PC-3 (cell line): ENCODE measurements at regions not wholly inside any gene's neighbourhood (a gene's known extent, or its start where the extent isn't known, plus 50 kb on each side); places are given as distances from the start of the nearest gene placed in this dataset.

Experiments
- ATAC-seq: fragments of 200-7000 bp; cut with Tn5 transposase; 2 replicates; pipeline ENCODE4 v1.9.1; 2020; ENCODE audit warnings: mild to moderate bottlenecking, moderate library complexity
- BruUV-seq: library from RNA; stranded (reverse); fragments of 400-500 nt; replicated peaks from 2 replicates; lab custom pipeline; 2021; lab: Mats Ljungman, UMichigan
- CTCF ChIA-PET: fragments of 300-600 bp; sonication (Branson Sonifier 250); formaldehyde crosslinking; loops from one replicate; lab custom pipeline; 2022; ENCODE audit warnings: antibody characterized with exemption; lab: Charles Lee
- POLR2A ChIA-PET: fragments of 300-600 bp; sonication (Branson Sonifier 250); formaldehyde crosslinking; loops from one replicate; lab custom pipeline; 2022; ENCODE audit warnings: antibody characterized with exemption; ENCODE audit not compliant: unreplicated experiment; lab: Charles Lee
- DNase-seq: peaks from one replicate; pipeline ENCODE4 v3.0.0-alpha.2; 2015
- H2AFZ ChIP-seq: fragments of 300-600 bp; sonication (generic); 2 replicates; pipeline ENCODE4 v1.6.0; 2016; ENCODE audit warnings: antibody characterized with exemption, low read length
- H3F3A ChIP-seq: fragments of 300-600 bp; sonication (generic); one replicate; pipeline ENCODE4 v1.6.0; 2017; ENCODE audit warnings: antibody characterized with exemption, low read length, control low read depth, mild to moderate bottlenecking; ENCODE audit not compliant: unreplicated experiment
- H3K27ac ChIP-seq: fragments of 300-600 bp; sonication (generic); 2 replicates; pipeline ENCODE4 v1.5.1; 2016; ENCODE audit warnings: mild to moderate bottlenecking, low read length
- H3K27me3 ChIP-seq: fragments of 300-600 bp; sonication (generic); 2 replicates; pipeline ENCODE4 v1.6.1; 2016; ENCODE audit warnings: low read length, mixed read lengths
- H3K36me3 ChIP-seq: fragments of 300-600 bp; sonication (generic); 2 replicates; pipeline ENCODE4 v1.6.1; 2016; ENCODE audit warnings: low read depth, mixed run types, low read length, mixed read lengths
- H3K4me1 ChIP-seq: fragments of 300-600 bp; sonication (generic); 2 replicates; pipeline ENCODE4 v1.5.1; 2016; ENCODE audit warnings: low read length; ENCODE audit not compliant: insufficient read depth
- H3K4me2 ChIP-seq: fragments of 300-600 bp; sonication (generic); 2 replicates; pipeline ENCODE4 v1.6.0; 2016; ENCODE audit warnings: low read length
- H3K4me3 ChIP-seq: fragments of 300-600 bp; sonication (generic); 2 replicates; pipeline ENCODE4 v1.5.1; 2016; ENCODE audit warnings: mild to moderate bottlenecking, low read length, mixed read lengths
- H3K79me2 ChIP-seq: fragments of 300-600 bp; sonication (generic); 2 replicates; pipeline ENCODE4 v1.6.1; 2017; ENCODE audit warnings: low read length, mixed read lengths
- H3K9ac ChIP-seq: fragments of 300-600 bp; sonication (generic); 2 replicates; pipeline ENCODE4 v1.6.0; 2016; ENCODE audit warnings: mild to moderate bottlenecking, low read length
- H3K9me2 ChIP-seq: fragments of 300-600 bp; sonication (generic); replicated peaks from 2 replicates; pipeline ENCODE4 v1.6.1; 2016; ENCODE audit warnings: mixed run types, low read length, mixed read lengths
- H3K9me3 ChIP-seq: fragments of 300-600 bp; sonication (generic); 2 replicates; pipeline ENCODE4 v1.6.1; 2016; ENCODE audit warnings: low read length, mixed read lengths
- H4K20me1 ChIP-seq: fragments of 300-600 bp; sonication (generic); 2 replicates; pipeline ENCODE4 v1.6.1; 2016; ENCODE audit warnings: low read length, mixed read lengths
- EZH2 ChIP-seq: fragments of 300-600 bp; sonication (generic); IDR thresholded peaks from one replicate; pipeline ENCODE4 v1.6.1; 2017; ENCODE audit warnings: antibody characterized with exemption, mild to moderate bottlenecking, low read length; ENCODE audit not compliant: unreplicated experiment
- EZH2phosphoT487 ChIP-seq: fragments of 300-600 bp; sonication (generic); IDR thresholded peaks from 2 replicates; pipeline ENCODE4 v1.6.1; 2018; ENCODE audit warnings: mild to moderate bottlenecking, antibody characterized with exemption, low read length, borderline replicate concordance
- intact Hi-C: fragments of 100-400 bp; cut with micrococcal nuclease; formaldehyde crosslinking; loops from 2 replicates; pipeline ENCODE4 v1.9.0; 2023
- TF ChIP-seq, protein P1 (sequence below): fragments of 300-600 bp; sonication (generic); conservative IDR thresholded peaks from 2 replicates; pipeline ENCODE4 v1.5.1; 2017; ENCODE audit warnings: antibody characterized with exemption, low read depth, mild to moderate bottlenecking, low read length

DNA sequence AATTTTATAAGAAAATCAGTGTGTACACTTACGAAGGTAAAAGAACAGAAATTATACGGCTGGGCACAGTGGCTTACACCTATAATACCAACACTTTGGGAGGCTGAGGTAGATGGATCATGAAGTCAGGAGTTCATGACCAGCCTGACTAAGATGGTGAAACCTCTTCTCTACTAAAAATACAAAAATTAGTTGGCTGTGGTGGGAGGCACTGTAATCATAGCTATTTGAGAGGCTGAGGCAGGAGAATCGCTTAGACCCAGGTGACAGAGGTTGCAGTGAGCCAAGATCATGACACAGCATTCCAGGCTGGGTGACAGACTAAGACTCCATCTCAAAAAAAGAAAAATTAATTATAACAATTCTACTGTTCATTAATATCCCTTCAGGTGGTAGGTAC is 151.9 kb downstream of the ZNF737 start:
- POLR2A ChIA-PET, result no interaction called here
- BruUV-seq, result no TSS peak
- peaks cover 15% of the 10 kb centered on the region; the same call in 1 of the 2 replicates for H3K9me3 ChIP-seq
- H3K4me3 ChIP-seq, result no peak overlapping the region
- no peaks in the 10 kb centered on the region for H3K4me1 ChIP-seq
- H3K4me2 ChIP-seq, result no peak overlapping the region
- no peaks in the 10 kb centered on the region for H3K27me3 ChIP-seq
- H4K20me1 ChIP-seq, result no peaks in the 10 kb centered on the region
- intact Hi-C loops, result no loop called here
- DNase-seq, result no peak
- no peaks in the 10 kb centered on the region for H3F3A ChIP-seq
- H3K36me3 ChIP-seq, result no peaks in the 10 kb centered on the region; the same call in 1 of the 2 replicates
- TF ChIP-seq, protein P1, sequence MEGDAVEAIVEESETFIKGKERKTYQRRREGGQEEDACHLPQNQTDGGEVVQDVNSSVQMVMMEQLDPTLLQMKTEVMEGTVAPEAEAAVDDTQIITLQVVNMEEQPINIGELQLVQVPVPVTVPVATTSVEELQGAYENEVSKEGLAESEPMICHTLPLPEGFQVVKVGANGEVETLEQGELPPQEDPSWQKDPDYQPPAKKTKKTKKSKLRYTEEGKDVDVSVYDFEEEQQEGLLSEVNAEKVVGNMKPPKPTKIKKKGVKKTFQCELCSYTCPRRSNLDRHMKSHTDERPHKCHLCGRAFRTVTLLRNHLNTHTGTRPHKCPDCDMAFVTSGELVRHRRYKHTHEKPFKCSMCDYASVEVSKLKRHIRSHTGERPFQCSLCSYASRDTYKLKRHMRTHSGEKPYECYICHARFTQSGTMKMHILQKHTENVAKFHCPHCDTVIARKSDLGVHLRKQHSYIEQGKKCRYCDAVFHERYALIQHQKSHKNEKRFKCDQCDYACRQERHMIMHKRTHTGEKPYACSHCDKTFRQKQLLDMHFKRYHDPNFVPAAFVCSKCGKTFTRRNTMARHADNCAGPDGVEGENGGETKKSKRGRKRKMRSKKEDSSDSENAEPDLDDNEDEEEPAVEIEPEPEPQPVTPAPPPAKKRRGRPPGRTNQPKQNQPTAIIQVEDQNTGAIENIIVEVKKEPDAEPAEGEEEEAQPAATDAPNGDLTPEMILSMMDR, result no peak
- TF ChIP-seq EZH2phosphoT487, result no peak
- TF ChIP-seq EZH2, result no peak
- ATAC-seq, result no peak
- no peak overlapping the region for H3K27ac ChIP-seq
- no peak overlapping the region for H3K9ac ChIP-seq
- H2AFZ ChIP-seq, result no peak overlapping the region
- no peaks in the 10 kb centered on the region for H3K79me2 ChIP-seq
- CTCF ChIA-PET, result no interaction called here
- H3K9me2 ChIP-seq, result no peaks in the 10 kb centered on the region

DNA sequence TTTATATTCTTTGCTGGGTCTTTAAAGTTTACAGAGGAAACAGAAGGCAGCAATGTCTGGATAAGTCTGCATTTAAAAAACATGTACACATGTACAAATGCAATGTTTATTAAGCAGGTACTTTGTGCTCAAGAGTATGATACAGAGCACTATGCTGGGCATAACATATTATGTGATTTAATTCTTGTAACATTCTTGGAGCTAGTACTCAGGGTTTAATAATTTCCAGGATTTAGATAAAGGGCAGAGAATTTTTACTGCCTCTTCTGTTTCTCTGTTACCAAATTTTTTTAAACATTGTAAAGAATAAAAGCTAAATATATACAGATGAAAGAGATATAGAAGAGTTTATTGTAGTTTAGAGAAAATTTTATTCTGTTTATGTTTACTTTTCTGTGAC is 152.7 kb downstream of the ZNF737 start:
- Histone ChIP-seq H3K9me2 (no peaks in the 10 kb centered on the region), H3F3A (no peaks in the 10 kb centered on the region), H3K36me3 (no peaks in the 10 kb centered on the region; the same call in 1 of the 2 replicates), H3K9me3 (peaks cover 19% of the 10 kb centered on the region; the same call in 1 of the 2 replicates), H3K4me1 (no peaks in the 10 kb centered on the region), H3K9ac (no peak overlapping the region), H3K79me2 (no peaks in the 10 kb centered on the region), H2AFZ (no peak overlapping the region), H3K27ac (no peak overlapping the region), H3K4me2 (no peak overlapping the region), H3K27me3 (no peaks in the 10 kb centered on the region), H4K20me1 (no peaks in the 10 kb centered on the region), H3K4me3 (no peak overlapping the region)
- CTCF ChIA-PET, result no interaction called here
- TF ChIP-seq EZH2 (no peak), EZH2phosphoT487 (no peak)
- TF ChIP-seq, protein P1, result no peak
- BruUV-seq, result no TSS peak
- intact Hi-C loops, result no loop called here
- POLR2A ChIA-PET, result no interaction called here
- ATAC-seq (no peak), DNase-seq (no peak)

DNA sequence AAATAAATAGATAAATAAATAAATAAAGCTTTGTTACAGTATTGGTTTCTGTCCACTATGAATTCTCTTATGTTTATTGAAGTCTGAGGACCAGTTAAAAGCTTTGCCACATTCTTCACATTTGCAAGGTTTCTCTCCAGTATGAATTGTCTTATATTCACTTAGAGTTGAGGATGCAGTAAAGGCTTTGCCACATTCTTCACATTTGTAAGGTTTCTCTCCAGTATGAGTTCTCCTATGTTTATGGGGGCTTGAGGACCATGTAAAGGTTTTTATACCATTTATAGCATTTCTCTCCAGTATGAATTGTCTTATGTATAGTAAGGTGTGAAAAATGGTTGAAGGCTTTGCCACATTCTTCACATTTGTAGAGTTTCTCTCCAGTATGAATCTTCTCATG is 168.3 kb downstream of the ZNF737 start:
- TF ChIP-seq EZH2phosphoT487, result no peak
- H3K36me3 ChIP-seq, result peaks cover 5% of the 10 kb centered on the region; the same call in 1 of the 2 replicates
- ATAC-seq, result no peak
- POLR2A ChIA-PET, result no interaction called here
- H3K27me3 ChIP-seq, result no peaks in the 10 kb centered on the region
- no peak overlapping the region for H3K9ac ChIP-seq
- H3K79me2 ChIP-seq, result no peaks in the 10 kb centered on the region
- peaks cover 44% of the 10 kb centered on the region for H3K9me3 ChIP-seq
- H3K4me3 ChIP-seq, result no peak overlapping the region
- BruUV-seq, result no TSS peak
- no peaks in the 10 kb centered on the region for H3K4me1 ChIP-seq
- CTCF ChIA-PET, result no interaction called here
- intact Hi-C loops, result no loop called here
- no peaks in the 10 kb centered on the region for H3K9me2 ChIP-seq
- no peak for DNase-seq
- no peaks in the 10 kb centered on the region for H3F3A ChIP-seq
- H3K27ac ChIP-seq, result no peak overlapping the region
- H3K4me2 ChIP-seq, result no peak overlapping the region
- H2AFZ ChIP-seq, result no peak overlapping the region
- H4K20me1 ChIP-seq, result no peaks in the 10 kb centered on the region
